ENCODE measurements at regions not wholly inside any gene's neighbourhood (a gene's known extent, or its start where the extent isn't known, plus 50 kb on each side); places are given as distances from the start of the nearest gene placed in this dataset.

GRCh38 chr20:50344232-50345071 lies 153.8 kb downstream of the CEBPB start (continued):
- TF ChIP-seq ZNF384 (IDR thresholded peaks at IDR 0.05; ENCODE audit: low read depth, low read length), result 0 out of 2 replicates have a peak, but pooled peaks have one; percentile 4
- no peak for TF ChIP-seq PCBP1 (IDR thresholded peaks at IDR 0.05; ENCODE audit: low read depth, low read length, poor library complexity, severe bottlenecking)
- peak; percentile 59 for TF ChIP-seq PHF20 (IDR thresholded peaks at IDR 0.05; ENCODE audit: partially characterized antibody)
- TF ChIP-seq HDGF (IDR thresholded peaks at IDR 0.05), result 0 out of 2 replicates have a peak, but pooled peaks have one; percentile 42
- 0 out of 4 replicates have a peak, but pooled peaks of 1 of the 2 experiments have one; percentile 37 for TF ChIP-seq HDAC1 (IDR thresholded peaks at IDR 0.05)
- peak; percentile 76 to 92 for TF ChIP-seq KDM1A (IDR thresholded peaks at IDR 0.05)
- no peak for TF ChIP-seq TGIF2 (CRISPR knock-in tag; IDR thresholded peaks at IDR 0.05)
- TF ChIP-seq ZKSCAN1 (IDR thresholded peaks at IDR 0.05; ENCODE audit: low read depth, low read length), result peak; percentile 62; the same call in 1 of the 2 replicates
- 0 out of 2 replicates have a peak, but pooled peaks have one; percentile 36 for TF ChIP-seq MTA1 (IDR thresholded peaks at IDR 0.05; ENCODE audit: borderline replicate concordance)
- TF ChIP-seq SMARCA5 (IDR thresholded peaks at IDR 0.05), result peak; percentile 99
- TF ChIP-seq ESRRA (IDR thresholded peaks at IDR 0.05; ENCODE audit: borderline replicate concordance, low read depth), result peak; percentile 87
- peak; percentile 71 to 80 (median 76) for TF ChIP-seq CTCF (IDR thresholded peaks at IDR 0.05 in 2 of 3, conservative IDR thresholded peaks at IDR 0.05 in 1 of 3; ENCODE audit: insufficient read depth in 2 of 3, low read depth in 1 of 3, low read length in 3 of 3)
- no peak for TF ChIP-seq CREBBP (IDR thresholded peaks at IDR 0.05; ENCODE audit: low read depth, low read length)
- peak in 1 of 2 experiments; percentile 87; a peak in 1 of 3 replicates for TF ChIP-seq CBX3 (IDR thresholded peaks at IDR 0.05; ENCODE audit: borderline replicate concordance in 1 of 2, low read length in 2 of 2)
- TF ChIP-seq ZFP91 (CRISPR knock-in tag; IDR thresholded peaks at IDR 0.05), result no peak
- peak; percentile 40; the same call in 1 of the 2 replicates for TF ChIP-seq SP1 (CRISPR knock-in tag; IDR thresholded peaks at IDR 0.05)
- TF ChIP-seq ZNF24 (IDR thresholded peaks at IDR 0.05), result peak; percentile 40; the same call in 1 of the 2 replicates
- TF ChIP-seq NR2F6 (CRISPR knock-in tag; IDR thresholded peaks at IDR 0.05), result no peak
- 0 out of 2 replicates have a peak, but pooled peaks have one; percentile 28 for TF ChIP-seq TFAP4 (CRISPR knock-in tag; IDR thresholded peaks at IDR 0.05; ENCODE audit: borderline replicate concordance)
- TF ChIP-seq SMC3 (conservative IDR thresholded peaks at IDR 0.05; ENCODE audit: insufficient read depth, low read depth, low read length), result peak; percentile 34; the same call in 1 of the 2 replicates
- no peak for TF ChIP-seq CBFB (CRISPR knock-in tag; IDR thresholded peaks at IDR 0.05)
- TF ChIP-seq CTBP1 (IDR thresholded peaks at IDR 0.05; ENCODE audit: borderline replicate concordance), result peak; percentile 61; the same call in 1 of the 2 replicates
- peak; percentile 29; the same call in 1 of the 2 replicates for TF ChIP-seq RFX1 (IDR thresholded peaks at IDR 0.05)

Data from K562 (cell line).